ENCODE measurements at regions not wholly inside any gene's neighbourhood (a gene's known extent, or its start where the extent isn't known, plus 50 kb on each side); places are given as distances from the start of the nearest gene placed in this dataset.

DNA sequence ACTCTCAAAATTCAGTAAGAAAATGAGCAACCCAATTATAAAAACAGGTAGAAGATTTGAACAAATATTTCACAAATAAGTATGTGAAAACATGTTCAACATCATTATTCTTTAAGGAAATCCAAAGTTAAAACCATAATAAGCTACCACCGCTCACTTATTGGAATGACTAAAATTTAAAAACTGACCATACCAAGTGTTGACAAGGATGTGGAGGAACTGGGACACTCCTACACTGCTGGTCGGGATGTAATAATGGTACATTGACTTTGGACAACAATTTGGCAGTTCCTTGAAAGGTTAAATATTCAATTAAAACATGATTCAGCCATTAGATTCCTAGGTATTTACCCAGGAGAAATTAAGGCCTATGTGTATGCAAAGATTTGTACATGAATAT, 336.5 kb downstream of the IRS1 start:
- TF ChIP-seq EP300 (IDR thresholded peaks at IDR 0.05; ENCODE audit: low read depth in 2 of 2, low read length in 2 of 2) (no peak), EP300 (CRISPR knock-in tag; IDR thresholded peaks at IDR 0.05; ENCODE audit: borderline replicate concordance) (no peak), POLR2A (IDR thresholded peaks at IDR 0.05; ENCODE audit: insufficient read depth in 1 of 2, low read depth in 2 of 2, low read length in 2 of 2) (no peak)
- TF ChIP-seq, protein P1, sequence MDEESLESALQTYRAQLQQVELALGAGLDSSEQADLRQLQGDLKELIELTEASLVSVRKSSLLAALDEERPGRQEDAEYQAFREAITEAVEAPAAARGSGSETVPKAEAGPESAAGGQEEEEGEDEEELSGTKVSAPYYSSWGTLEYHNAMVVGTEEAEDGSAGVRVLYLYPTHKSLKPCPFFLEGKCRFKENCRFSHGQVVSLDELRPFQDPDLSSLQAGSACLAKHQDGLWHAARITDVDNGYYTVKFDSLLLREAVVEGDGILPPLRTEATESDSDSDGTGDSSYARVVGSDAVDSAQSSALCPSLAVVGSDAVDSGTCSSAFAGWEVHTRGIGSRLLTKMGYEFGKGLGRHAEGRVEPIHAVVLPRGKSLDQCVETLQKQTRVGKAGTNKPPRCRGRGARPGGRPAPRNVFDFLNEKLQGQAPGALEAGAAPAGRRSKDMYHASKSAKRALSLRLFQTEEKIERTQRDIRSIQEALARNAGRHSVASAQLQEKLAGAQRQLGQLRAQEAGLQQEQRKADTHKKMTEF (CRISPR knock-in tag; IDR thresholded peaks at IDR 0.05) = no peak
